ENCODE measurements at regions not wholly inside any gene's neighbourhood (a gene's known extent, or its start where the extent isn't known, plus 50 kb on each side); places are given as distances from the start of the nearest gene placed in this dataset.
"Not testable (repeated sequence)": the region's sequence is repeated elsewhere in the genome, so short reads cannot be mapped to it uniquely, and the experiment has no call there.

- H3K4me3 ChIP-seq (replicated peaks in 1 of 4; ENCODE audit: control extremely low read depth in 1 of 4, insufficient read depth in 1 of 4, low read depth in 3 of 4, low read length in 4 of 4) = no peak overlapping the region
- H3K9ac ChIP-seq (ENCODE audit: insufficient read depth, low read length) = no peak overlapping the region
- H4K20me1 ChIP-seq (ENCODE audit: control insufficient read depth, extremely low read depth, insufficient read depth, low read length) = no peaks in the 10 kb centered on the region
- no peak overlapping the region for H2AFZ ChIP-seq (ENCODE audit: low read length)
- no peak overlapping the region for H3K27ac ChIP-seq (ENCODE audit: insufficient read depth, low read length)
- H3K79me2 ChIP-seq (ENCODE audit: control insufficient read depth, insufficient read depth, low read length) = no peaks in the 10 kb centered on the region
- H3K4me1 ChIP-seq (ENCODE audit: control insufficient read depth, extremely low read depth, insufficient read depth, low read length) = no peaks in the 10 kb centered on the region
- H3K4me2 ChIP-seq (ENCODE audit: extremely low read depth, insufficient read depth, low read length) = no peak overlapping the region
- TF ChIP-seq CTCF (conservative IDR thresholded peaks at IDR 0.05 in 1 of 2, IDR thresholded peaks at IDR 0.05 in 1 of 2; ENCODE audit: low read depth in 1 of 2, low read length in 2 of 2) (no peak), EZH2 (IDR thresholded peaks at IDR 0.05; ENCODE audit: low read length, missing control alignments) (no peak)
- no peaks in the 10 kb centered on the region for H3K9me3 ChIP-seq (ENCODE audit: control insufficient read depth, insufficient read depth, low read depth, low read length)
- H3K27me3 ChIP-seq (ENCODE audit: control insufficient read depth, insufficient read depth, low read length) = no peaks in the 10 kb centered on the region
- no peak for DNase-seq (ENCODE audit: low read depth in 2 of 2)
- H3K36me3 ChIP-seq (ENCODE audit: control insufficient read depth, insufficient read depth, low read length) = no peaks in the 10 kb centered on the region
Measured at GRCh38 chr16:25370541-25370940, 112.9 kb upstream of the ZKSCAN2 start.

- no peak overlapping the region for H2AFZ ChIP-seq (ENCODE audit: low read length)
- no peaks in the 10 kb centered on the region for H3K9me3 ChIP-seq (ENCODE audit: control insufficient read depth, insufficient read depth, low read depth, low read length)
- H3K27ac ChIP-seq (ENCODE audit: insufficient read depth, low read length) = no peak overlapping the region
- no peak for DNase-seq (ENCODE audit: low read depth in 2 of 2)
- no peak overlapping the region for H3K4me3 ChIP-seq (replicated peaks in 1 of 4; ENCODE audit: control extremely low read depth in 1 of 4, insufficient read depth in 1 of 4, low read depth in 3 of 4, low read length in 4 of 4)
- no peaks in the 10 kb centered on the region for H3K27me3 ChIP-seq (ENCODE audit: control insufficient read depth, insufficient read depth, low read length)
- H3K4me2 ChIP-seq (ENCODE audit: extremely low read depth, insufficient read depth, low read length) = no peak overlapping the region
- H3K9ac ChIP-seq (ENCODE audit: insufficient read depth, low read length) = no peak overlapping the region
- TF ChIP-seq CTCF (conservative IDR thresholded peaks at IDR 0.05 in 1 of 2, IDR thresholded peaks at IDR 0.05 in 1 of 2; ENCODE audit: low read depth in 1 of 2, low read length in 2 of 2) = no peak
- no peak for TF ChIP-seq EZH2 (IDR thresholded peaks at IDR 0.05; ENCODE audit: low read length, missing control alignments)
- H3K4me1 ChIP-seq (ENCODE audit: control insufficient read depth, extremely low read depth, insufficient read depth, low read length) = no peaks in the 10 kb centered on the region
- H3K79me2 ChIP-seq (ENCODE audit: control insufficient read depth, insufficient read depth, low read length) = no peaks in the 10 kb centered on the region
- H3K36me3 ChIP-seq (ENCODE audit: control insufficient read depth, insufficient read depth, low read length) = no peaks in the 10 kb centered on the region
- H4K20me1 ChIP-seq (ENCODE audit: control insufficient read depth, extremely low read depth, insufficient read depth, low read length) = no peaks in the 10 kb centered on the region
Measured at GRCh38 chr16:25367773-25368524, 110.3 kb upstream of the ZKSCAN2 start.

GRCh38 chr16:25366078-25366477 lies 108.4 kb upstream of the ZKSCAN2 start:
- no peak overlapping the region for H3K27ac ChIP-seq (ENCODE audit: insufficient read depth, low read length)
- no peaks in the 10 kb centered on the region for H3K27me3 ChIP-seq (ENCODE audit: control insufficient read depth, insufficient read depth, low read length)
- H3K9me3 ChIP-seq (ENCODE audit: control insufficient read depth, insufficient read depth, low read depth, low read length) = no peaks in the 10 kb centered on the region
- no peaks in the 10 kb centered on the region for H3K36me3 ChIP-seq (ENCODE audit: control insufficient read depth, insufficient read depth, low read length)
- no peaks in the 10 kb centered on the region for H4K20me1 ChIP-seq (ENCODE audit: control insufficient read depth, extremely low read depth, insufficient read depth, low read length)
- H3K4me1 ChIP-seq (ENCODE audit: control insufficient read depth, extremely low read depth, insufficient read depth, low read length) = no peaks in the 10 kb centered on the region
- DNase-seq (ENCODE audit: low read depth in 2 of 2) = no peak
- TF ChIP-seq EZH2 (IDR thresholded peaks at IDR 0.05; ENCODE audit: low read length, missing control alignments) (no peak), CTCF (conservative IDR thresholded peaks at IDR 0.05 in 1 of 2, IDR thresholded peaks at IDR 0.05 in 1 of 2; ENCODE audit: low read depth in 1 of 2, low read length in 2 of 2) (no peak)
- H3K4me2 ChIP-seq (ENCODE audit: extremely low read depth, insufficient read depth, low read length) = no peak overlapping the region
- no peak overlapping the region for H3K9ac ChIP-seq (ENCODE audit: insufficient read depth, low read length)
- H3K79me2 ChIP-seq (ENCODE audit: control insufficient read depth, insufficient read depth, low read length) = no peaks in the 10 kb centered on the region
- H2AFZ ChIP-seq (ENCODE audit: low read length) = no peak overlapping the region
- no peak overlapping the region for H3K4me3 ChIP-seq (replicated peaks in 1 of 4; ENCODE audit: control extremely low read depth in 1 of 4, insufficient read depth in 1 of 4, low read depth in 3 of 4, low read length in 4 of 4)

GRCh38 chr16:25359516-25359915 lies 101.9 kb upstream of the ZKSCAN2 start:
- not testable (repeated sequence) for H3K36me3 ChIP-seq (ENCODE audit: control insufficient read depth, insufficient read depth, low read length); H4K20me1 ChIP-seq (ENCODE audit: control insufficient read depth, extremely low read depth, insufficient read depth, low read length); H3K4me2 ChIP-seq (ENCODE audit: extremely low read depth, insufficient read depth, low read length); H3K4me3 ChIP-seq (replicated peaks in 1 of 4; ENCODE audit: control extremely low read depth in 1 of 4, insufficient read depth in 1 of 4, low read depth in 3 of 4, low read length in 4 of 4); H3K4me1 ChIP-seq (ENCODE audit: control insufficient read depth, extremely low read depth, insufficient read depth, low read length); H3K9ac ChIP-seq (ENCODE audit: insufficient read depth, low read length); H3K9me3 ChIP-seq (ENCODE audit: control insufficient read depth, insufficient read depth, low read depth, low read length); H3K27me3 ChIP-seq (ENCODE audit: control insufficient read depth, insufficient read depth, low read length); H3K79me2 ChIP-seq (ENCODE audit: control insufficient read depth, insufficient read depth, low read length); H2AFZ ChIP-seq (ENCODE audit: low read length); DNase-seq (ENCODE audit: low read depth in 2 of 2); H3K27ac ChIP-seq (ENCODE audit: insufficient read depth, low read length)

Measured in fibroblast of lung (primary cell).